SK-N-SH treated with all-trans-retinoic acid at 6 μM for 48 hours (cell line): ENCODE measurements at regions not wholly inside any gene's neighbourhood (a gene's known extent, or its start where the extent isn't known, plus 50 kb on each side); places are given as distances from the start of the nearest gene placed in this dataset.

Source experiments
- ARNTL ChIP-seq: fragments of 450-650 bp; formaldehyde crosslinking; IDR thresholded peaks from 2 replicates; pipeline ENCODE4 v1.5.0; 2020; ENCODE audit warnings: low read depth, mild to moderate bottlenecking, moderate library complexity, borderline replicate concordance
- CREB5 ChIP-seq: fragments of 250-450 bp; sonication (Bioruptor Pico); IDR thresholded peaks from 2 replicates; pipeline ENCODE4 v1.5.1; 2020; ENCODE audit warnings: low read depth, mild to moderate bottlenecking, moderate library complexity
- ISL1 ChIP-seq: fragments of 250-450 bp; sonication (Bioruptor Pico); IDR thresholded peaks from 2 replicates; pipeline ENCODE4 v2.1.2; 2022; ENCODE audit warnings: mild to moderate bottlenecking, moderate library complexity
- PATZ1 ChIP-seq: fragments of 250-450 bp; sonication (Bioruptor Pico); IDR thresholded peaks from 2 replicates; pipeline ENCODE4 v1.8.0; 2020; ENCODE audit warnings: mild to moderate bottlenecking, moderate library complexity, borderline replicate concordance
- RARB ChIP-seq: fragments of 250-450 bp; sonication (Bioruptor Pico); IDR thresholded peaks from 2 replicates; pipeline ENCODE4 v1.8.0; 2021; ENCODE audit warnings: mild to moderate bottlenecking, moderate library complexity
- SNAI2 ChIP-seq: fragments of 250-450 bp; sonication (Bioruptor Pico); IDR thresholded peaks from 2 replicates; pipeline ENCODE4 v1.5.0; 2020; ENCODE audit warnings: mild to moderate bottlenecking, moderate library complexity
- TCF4 ChIP-seq: fragments of 250-450 bp; sonication (Bioruptor Pico); IDR thresholded peaks from 2 replicates; pipeline ENCODE4 v1.8.0; 2021; ENCODE audit warnings: mild to moderate bottlenecking, moderate library complexity, borderline replicate concordance
- TOX ChIP-seq: fragments of 250-450 bp; sonication (Bioruptor Pico); IDR thresholded peaks from 2 replicates; pipeline ENCODE4 v1.8.0; 2021; ENCODE audit warnings: mild to moderate bottlenecking, moderate library complexity, borderline replicate concordance
- ZFP30 ChIP-seq: fragments of 450-650 bp; formaldehyde crosslinking; IDR thresholded peaks from 2 replicates; pipeline ENCODE4 v1.5.0; 2022; ENCODE audit warnings: mild to moderate bottlenecking, moderate library complexity

- TF ChIP-seq SNAI2 (no peak), ZFP30 (CRISPR knock-in tag) (no peak), ARNTL (no peak), TCF4 (CRISPR knock-in tag) (no peak), CREB5 (CRISPR knock-in tag) (no peak), PATZ1 (CRISPR knock-in tag) (no peak), RARB (CRISPR knock-in tag) (no peak), TOX (CRISPR knock-in tag) (no peak), ISL1 (no peak)
Observed at GRCh38 chr1:5348732-5349465, 643.3 kb downstream of the NPHP4 start.
